K562 (cell line): ENCODE measurements at regions not wholly inside any gene's neighbourhood (a gene's known extent, or its start where the extent isn't known, plus 50 kb on each side); places are given as distances from the start of the nearest gene placed in this dataset.

ENCODE experiments used
- CAMTA2 ChIP-seq: fragments of 250-450 bp; sonication (Bioruptor Pico); conservative IDR thresholded peaks from 2 replicates; pipeline ENCODE4 v1.5.1; 2022
- POLR2A ChIP-seq: fragments of 450-650 bp; conservative IDR thresholded peaks from 2 replicates; pipeline ENCODE4 v1.6.1; 2016
- SIRT6 ChIP-seq: IDR thresholded peaks from one replicate; pipeline ENCODE4 v1.6.1; 2012; ENCODE audit warnings: low read depth, mild to moderate bottlenecking, control low read depth, inconsistent platforms, low read length, moderate library complexity

- TF ChIP-seq SIRT6: no peak
- no peak for TF ChIP-seq CAMTA2 (CRISPR knock-in tag)
- TF ChIP-seq POLR2A: no peak
Measured at GRCh38 chr3:106126067-106126845, 257.4 kb upstream of the CBLB start.
